ENCODE measurements at regions not wholly inside any gene's neighbourhood (a gene's known extent, or its start where the extent isn't known, plus 50 kb on each side); places are given as distances from the start of the nearest gene placed in this dataset.

GRCh38 chr10:113423981-113424721 is 128.7 kb upstream of the HABP2 start:
- peaks cover 4% of the 10 kb centered on the region for H3K27me3 ChIP-seq (ENCODE audit: insufficient read depth, poor library complexity, severe bottlenecking)

GRCh38 chr10:113425008-113425407 is 127.8 kb upstream of the HABP2 start:
- H3K4me3 ChIP-seq (replicated peaks; ENCODE audit: insufficient read depth, low read length), result no peak overlapping the region
- no peak for DNase-seq (ENCODE audit: low read depth in 1 of 2, low spot score in 1 of 2)
- TF ChIP-seq GABPA (IDR thresholded peaks at IDR 0.05; ENCODE audit: low read depth), result no peak
- no peak for TF ChIP-seq POLR2AphosphoS5 (IDR thresholded peaks at IDR 0.05; ENCODE audit: low read depth)
- no peak for TF ChIP-seq CTCF (IDR thresholded peaks at IDR 0.05; ENCODE audit: insufficient read depth, low read length)
- no peak for TF ChIP-seq SPI1 (IDR thresholded peaks at IDR 0.05; ENCODE audit: borderline replicate concordance, low read depth)
- TF ChIP-seq REST (IDR thresholded peaks at IDR 0.05; ENCODE audit: insufficient replicate concordance, low read depth), result no peak
- H3K27ac ChIP-seq (replicated peaks), result no peak overlapping the region
- H3K27me3 ChIP-seq (ENCODE audit: insufficient read depth, poor library complexity, severe bottlenecking), result peaks cover 4% of the 10 kb centered on the region

More at GRCh38 chr10:113423981-113424721, 128.7 kb upstream of the HABP2 start:
- DNase-seq (ENCODE audit: low read depth in 1 of 2, low spot score in 1 of 2), result no peak
- no peak overlapping the region for H3K4me3 ChIP-seq (replicated peaks; ENCODE audit: insufficient read depth, low read length)
- no peak overlapping the region for H3K27ac ChIP-seq (replicated peaks)
- TF ChIP-seq REST (IDR thresholded peaks at IDR 0.05; ENCODE audit: insufficient replicate concordance, low read depth), result no peak
- TF ChIP-seq POLR2AphosphoS5 (IDR thresholded peaks at IDR 0.05; ENCODE audit: low read depth), result no peak
- TF ChIP-seq SPI1 (IDR thresholded peaks at IDR 0.05; ENCODE audit: borderline replicate concordance, low read depth), result no peak
- no peak for TF ChIP-seq CTCF (IDR thresholded peaks at IDR 0.05; ENCODE audit: insufficient read depth, low read length)
- TF ChIP-seq GABPA (IDR thresholded peaks at IDR 0.05; ENCODE audit: low read depth), result no peak

DNA sequence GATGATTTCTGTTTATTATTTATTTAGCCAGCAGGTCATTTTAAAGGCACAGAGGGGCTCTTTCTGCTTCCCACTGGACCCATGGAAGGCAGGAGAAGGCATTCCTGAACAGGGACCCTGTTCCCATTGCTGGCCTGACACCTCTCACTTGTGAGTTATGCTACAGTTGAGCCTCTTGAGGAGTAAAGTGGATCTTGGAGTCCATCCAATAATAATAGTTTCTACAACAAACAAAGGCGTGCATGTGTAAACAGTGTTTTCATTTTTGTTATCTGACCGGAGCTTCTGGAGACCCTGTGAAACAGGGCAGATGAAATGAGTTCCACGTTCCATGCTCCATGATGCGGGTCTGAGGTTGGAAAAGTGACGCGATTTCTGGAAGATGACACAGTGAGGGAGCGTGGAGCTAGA is 127.3 kb upstream of the HABP2 start:
- TF ChIP-seq SPI1 (IDR thresholded peaks at IDR 0.05; ENCODE audit: borderline replicate concordance, low read depth), result no peak
- no peak for TF ChIP-seq POLR2AphosphoS5 (IDR thresholded peaks at IDR 0.05; ENCODE audit: low read depth)
- TF ChIP-seq REST (IDR thresholded peaks at IDR 0.05; ENCODE audit: insufficient replicate concordance, low read depth), result no peak
- no peak for TF ChIP-seq GABPA (IDR thresholded peaks at IDR 0.05; ENCODE audit: low read depth)
- no peak for DNase-seq (ENCODE audit: low read depth in 1 of 2, low spot score in 1 of 2)
- H3K4me3 ChIP-seq (replicated peaks; ENCODE audit: insufficient read depth, low read length), result no peak overlapping the region
- H3K27ac ChIP-seq (replicated peaks), result no peak overlapping the region
- peaks cover 4% of the 10 kb centered on the region for H3K27me3 ChIP-seq (ENCODE audit: insufficient read depth, poor library complexity, severe bottlenecking)

All from HL-60 (cell line).